Adrenal gland (tissue), 9 donors: ENCODE measurements at regions not wholly inside any gene's neighbourhood (a gene's known extent, or its start where the extent isn't known, plus 50 kb on each side); places are given as distances from the start of the nearest gene placed in this dataset.

ENCODE experiments used
- DNase-seq, 7 donors: peaks; one replicate each; pipeline ENCODE4 v3.0.0-alpha.2; 2019 to 2020
- H3K27ac ChIP-seq, 5 donors: fragments of 200-600 bp; sonication (generic) in 4 of 5; 1 replicate in 3 of 5; 2 replicates in 2 of 5; pipeline versions ENCODE4 v1.5.1 to v1.8.0; 2016 to 2020; ENCODE audit warnings: mild to moderate bottlenecking in 1 of 5
- H3K27me3 ChIP-seq: fragments of 200-600 bp; 2 replicates; pipeline ENCODE4 v1.8.0; 2021
- H3K36me3 ChIP-seq, 2 donors: fragments of 200-600 bp; replicated peaks in 1 of 2; 1 replicate in 1 of 2; 2 replicates in 1 of 2; pipeline versions ENCODE4 v1.5.1 to v1.8.0; 2018 to 2022
- H3K4me1 ChIP-seq, 2 donors: fragments of 200-600 bp; replicated peaks in 1 of 2; 1 replicate in 1 of 2; 2 replicates in 1 of 2; pipeline versions ENCODE4 v1.5.1 to v1.8.0; 2018 to 2021
- H3K4me3 ChIP-seq, 4 donors: fragments of 200-600 bp; sonication (generic) in 3 of 4; one replicate each; pipeline ENCODE4 v1.5.1; 2016 to 2018
- H3K9me3 ChIP-seq, 3 donors: fragments of 200-600 bp; sonication (generic) in 1 of 3; replicated peaks in 1 of 3; 1 replicate in 2 of 3; 2 replicates in 1 of 3; pipeline versions ENCODE4 v1.5.1 to v1.8.0; 2016 to 2021
- POLR2A ChIP-seq, 2 donors: fragments of 450-650 bp; IDR thresholded peaks; one replicate each; pipeline ENCODE4 v1.6.1; 2017; ENCODE audit warnings: antibody characterized with exemption in 2 of 2, mild to moderate bottlenecking in 2 of 2, moderate library complexity in 1 of 2
- WGBS, 4 donors: extraction: QIAGEN DNeasy Blood & Tissue Kit in 2 of 4; methylation state at CpG; one replicate each; pipeline versions ENCODE4 v1.1.5 to v1.1.7; 2013 to 2017; 5-methylcytosine and 5-hydroxymethylcytosine counted together
- intact Hi-C, 2 donors: fragments of 100-400 bp; cut with DNase I; formaldehyde crosslinking; loops; one replicate each; pipeline versions ENCODE4 v1.14.1 to v1.15.0; 2022 to 2023
- TF ChIP-seq, protein P1 (sequence below), 6 experiments: fragments of 450-650 bp in 4 of 6; fragments of 200-600 bp in 2 of 6; sonication (generic) in 1 of 6; IDR thresholded peaks; 1 replicate in 5 of 6; 2 replicates in 1 of 6; pipeline versions ENCODE4 v1.5.1 to v1.8.0; 2016 to 2021; ENCODE audit warnings: antibody characterized with exemption in 6 of 6, mild to moderate bottlenecking in 2 of 6, moderate library complexity in 1 of 6
- donor health status: healthy with polysubstance abuse.
- donor health status: Bipolar disorder and iron deficiency.
- donor health status: DM: yes; HTN: yes; CAD: no.
- donor health status: DM: no; HTN: no; CAD: no.
- donor health status: DM: no; HTN: no; CAD: no.

GRCh38 chr14:71737760-71738159 is 194.5 kb upstream of the RGS6 start:
- 83 to 93% (median 89%) methylated on average over 3 of the region's 3 CpGs for WGBS, 4 donors
- Histone ChIP-seq H3K27me3 (no peaks in the 10 kb centered on the region), H3K4me1 (no peaks in the 10 kb centered on the region), H3K4me3 (no peak overlapping the region), H3K9me3 (no peaks in the 10 kb centered on the region), H3K36me3 (peaks cover 0 to 42% of the 10 kb centered on the region in 2 donors), H3K27ac (no peak overlapping the region)
- intact Hi-C loops = no loop called here
- DNase-seq = no peak
- no peak for TF ChIP-seq POLR2A (IDR thresholded peaks at IDR 0.05)
- TF ChIP-seq, protein P1, sequence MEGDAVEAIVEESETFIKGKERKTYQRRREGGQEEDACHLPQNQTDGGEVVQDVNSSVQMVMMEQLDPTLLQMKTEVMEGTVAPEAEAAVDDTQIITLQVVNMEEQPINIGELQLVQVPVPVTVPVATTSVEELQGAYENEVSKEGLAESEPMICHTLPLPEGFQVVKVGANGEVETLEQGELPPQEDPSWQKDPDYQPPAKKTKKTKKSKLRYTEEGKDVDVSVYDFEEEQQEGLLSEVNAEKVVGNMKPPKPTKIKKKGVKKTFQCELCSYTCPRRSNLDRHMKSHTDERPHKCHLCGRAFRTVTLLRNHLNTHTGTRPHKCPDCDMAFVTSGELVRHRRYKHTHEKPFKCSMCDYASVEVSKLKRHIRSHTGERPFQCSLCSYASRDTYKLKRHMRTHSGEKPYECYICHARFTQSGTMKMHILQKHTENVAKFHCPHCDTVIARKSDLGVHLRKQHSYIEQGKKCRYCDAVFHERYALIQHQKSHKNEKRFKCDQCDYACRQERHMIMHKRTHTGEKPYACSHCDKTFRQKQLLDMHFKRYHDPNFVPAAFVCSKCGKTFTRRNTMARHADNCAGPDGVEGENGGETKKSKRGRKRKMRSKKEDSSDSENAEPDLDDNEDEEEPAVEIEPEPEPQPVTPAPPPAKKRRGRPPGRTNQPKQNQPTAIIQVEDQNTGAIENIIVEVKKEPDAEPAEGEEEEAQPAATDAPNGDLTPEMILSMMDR (IDR thresholded peaks at IDR 0.05) = no peak

- H3K36me3 ChIP-seq = peaks cover 0 to 34% of the 10 kb centered on the region in 2 donors
- no peak for DNase-seq
- intact Hi-C loops = no loop called here
- no peaks in the 10 kb centered on the region for H3K4me1 ChIP-seq
- no peaks in the 10 kb centered on the region for H3K9me3 ChIP-seq
- TF ChIP-seq, protein P1 (IDR thresholded peaks at IDR 0.05) = no peak
- no peak for TF ChIP-seq POLR2A (IDR thresholded peaks at IDR 0.05)
- WGBS, 4 donors = 92 to 95% (median 94%) methylated on average over 5 of the region's 5 CpGs
- no peak overlapping the region for H3K4me3 ChIP-seq
- no peaks in the 10 kb centered on the region for H3K27me3 ChIP-seq
- no peak overlapping the region for H3K27ac ChIP-seq
Observed at GRCh38 chr14:71739273-71739990, 192.8 kb upstream of the RGS6 start.

DNA sequence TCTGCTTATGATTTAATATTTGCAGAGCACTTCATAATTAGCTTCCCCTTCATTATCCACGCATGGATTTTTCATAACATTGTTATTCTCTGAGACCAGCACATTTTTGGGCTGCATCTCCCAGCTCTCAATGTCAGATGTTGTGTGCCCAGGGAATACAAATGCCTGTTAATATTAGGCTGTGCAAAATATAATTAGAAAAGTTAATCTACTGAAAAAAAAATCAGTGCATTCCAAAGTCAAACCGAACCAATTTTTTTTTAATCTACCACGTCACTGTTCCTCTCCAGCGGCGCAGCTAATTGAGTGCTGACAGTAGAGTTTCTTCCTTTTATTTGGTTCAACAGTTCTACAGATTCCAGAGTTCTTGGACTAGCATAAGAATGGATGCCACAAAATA is 191.0 kb upstream of the RGS6 start:
- no peak for DNase-seq
- TF ChIP-seq, protein P1 (IDR thresholded peaks at IDR 0.05) = no peak
- TF ChIP-seq POLR2A (IDR thresholded peaks at IDR 0.05) = no peak
- no peaks in the 10 kb centered on the region for H3K9me3 ChIP-seq
- 85 to 94% (median 92%) methylated on average over 5 of the region's 5 CpGs for whole genome bisulfite sequencing, 4 donors
- H3K4me1 ChIP-seq = no peaks in the 10 kb centered on the region
- intact Hi-C loops = loop anchor here in 1 of 2 donors (10.0 kb wide), 1 partner anchor 416 kb away; the partner anchor contains the start of gene SIPA1L1
- no peak overlapping the region for H3K27ac ChIP-seq
- H3K36me3 ChIP-seq = peaks cover 0 to 19% of the 10 kb centered on the region in 2 donors
- H3K27me3 ChIP-seq = no peaks in the 10 kb centered on the region
- H3K4me3 ChIP-seq = no peak overlapping the region

- DNase-seq = no peak
- TF ChIP-seq POLR2A (IDR thresholded peaks at IDR 0.05) = no peak
- TF ChIP-seq, protein P1 (IDR thresholded peaks at IDR 0.05) = no peak
- Histone ChIP-seq H3K4me3 (no peak overlapping the region), H3K36me3 (peaks cover 0 to 6% of the 10 kb centered on the region in 2 donors), H3K9me3 (no peaks in the 10 kb centered on the region), H3K4me1 (no peaks in the 10 kb centered on the region), H3K27me3 (no peaks in the 10 kb centered on the region), H3K27ac (no peak overlapping the region)
- 87 to 93% (median 91%) methylated on average over 6 of the region's 6 CpGs for WGBS, 4 donors
- intact Hi-C loops = loop anchor here in 1 of 2 donors (10.0 kb wide), 1 partner anchor 418 kb away; the partner anchor contains the start of gene SIPA1L1
Observed at GRCh38 chr14:71742485-71742884, 189.7 kb upstream of the RGS6 start.
